ENCODE measurements at regions not wholly inside any gene's neighbourhood (a gene's known extent, or its start where the extent isn't known, plus 50 kb on each side); places are given as distances from the start of the nearest gene placed in this dataset.

- Histone ChIP-seq H4K20me1 (ENCODE audit: insufficient read depth) (no peaks in the 10 kb centered on the region), H3K79me2 (ENCODE audit: insufficient read depth, low read length) (no peaks in the 10 kb centered on the region), H3K36me3 (ENCODE audit: control insufficient read depth in 1 of 2, insufficient read depth in 2 of 2, low read length in 2 of 2) (no peaks in the 10 kb centered on the region), H3K4me3 (replicated peaks in 1 of 2; ENCODE audit: low read depth in 1 of 2, low read length in 2 of 2) (no peak overlapping the region), H3K4me2 (ENCODE audit: low read length) (no peak overlapping the region), H3K27me3 (ENCODE audit: insufficient read depth, low read length) (no peaks in the 10 kb centered on the region), H3K4me1 (ENCODE audit: control insufficient read depth in 1 of 2, insufficient read depth in 2 of 2, low read length in 2 of 2) (no peaks in the 10 kb centered on the region), H3K9me2 (ENCODE audit: insufficient read depth) (no peaks in the 10 kb centered on the region), H2AFZ (ENCODE audit: low read depth, low read length, poor library complexity, severe bottlenecking) (no peak overlapping the region), H3K27ac (ENCODE audit: low read depth, low read length) (no peak overlapping the region), H3K9me3 (ENCODE audit: control insufficient read depth in 1 of 2, insufficient read depth in 1 of 2, low read depth in 1 of 2, low read length in 2 of 2) (no peaks in the 10 kb centered on the region; a peak in 1 of 4 replicates), H3K9ac (ENCODE audit: low read length) (no peak overlapping the region)
- ChIA-PET RAD21 (ENCODE audit: low non-redundant PET in 1 of 2, low total read pairs in 2 of 2, uncharacterized antibody in 2 of 2, unreplicated experiment in 2 of 2) (no interaction called here), CTCF (no interaction called here), POLR2A (no interaction called here)
- no TSS peak for BruUV-seq (replicated peaks)
- TF ChIP-seq, protein P1, sequence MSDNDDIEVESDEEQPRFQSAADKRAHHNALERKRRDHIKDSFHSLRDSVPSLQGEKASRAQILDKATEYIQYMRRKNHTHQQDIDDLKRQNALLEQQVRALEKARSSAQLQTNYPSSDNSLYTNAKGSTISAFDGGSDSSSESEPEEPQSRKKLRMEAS (IDR thresholded peaks at IDR 0.05): no peak
- TF ChIP-seq ELF1 (IDR thresholded peaks at IDR 0.05; ENCODE audit: borderline replicate concordance, low read depth): no peak
- TF ChIP-seq YY1 (IDR thresholded peaks at IDR 0.05; ENCODE audit: extremely low read depth, insufficient replicate concordance, low read depth, low read length): no peak
- TF ChIP-seq SRF (IDR thresholded peaks at IDR 0.05; ENCODE audit: low read depth): no peak
- no peak for TF ChIP-seq FOSL1 (IDR thresholded peaks at IDR 0.05; ENCODE audit: low read depth)
- no peak for TF ChIP-seq CTCF (IDR thresholded peaks at IDR 0.05 in 2 of 3, conservative IDR thresholded peaks at IDR 0.05 in 1 of 3; ENCODE audit: borderline replicate concordance in 1 of 3, insufficient read depth in 1 of 3, low read depth in 2 of 3, low read length in 2 of 3)
- TF ChIP-seq CEBPB (IDR thresholded peaks at IDR 0.05; ENCODE audit: low read depth): no peak
- TF ChIP-seq ZBTB33 (IDR thresholded peaks at IDR 0.05; ENCODE audit: extremely low read depth, insufficient replicate concordance, low read length): no peak
- no peak for TF ChIP-seq RAD21 (IDR thresholded peaks at IDR 0.05; ENCODE audit: low read depth)
- no peak for TF ChIP-seq SIN3A (IDR thresholded peaks at IDR 0.05; ENCODE audit: low read depth)
- DNase-seq (ENCODE audit: low read depth, low spot score): no peak
- ATAC-seq: no peak
- intact Hi-C loops (cut with micrococcal nuclease): no loop called here
Measured at GRCh38 chr16:72394526-72394925, 222.6 kb upstream of the PMFBP1 start.

Measured in HCT116 (cell line).